GM12891 (cell line): ENCODE measurements at regions not wholly inside any gene's neighbourhood (a gene's known extent, or its start where the extent isn't known, plus 50 kb on each side); places are given as distances from the start of the nearest gene placed in this dataset.

ENCODE experiments used
- POLR2A ChIP-seq: IDR thresholded peaks from 2 replicates; pipeline ENCODE4 v1.6.1; 2011; ENCODE audit warnings: low read depth, low read length, control low read depth
- POLR2AphosphoS5 ChIP-seq: IDR thresholded peaks from 2 replicates; pipeline ENCODE4 v1.6.1; 2011; ENCODE audit warnings: low read depth, low read length, control low read depth
- SPI1 ChIP-seq: IDR thresholded peaks from 2 replicates; pipeline ENCODE4 v1.6.1; 2011; ENCODE audit warnings: low read depth, low read length, control low read depth

DNA sequence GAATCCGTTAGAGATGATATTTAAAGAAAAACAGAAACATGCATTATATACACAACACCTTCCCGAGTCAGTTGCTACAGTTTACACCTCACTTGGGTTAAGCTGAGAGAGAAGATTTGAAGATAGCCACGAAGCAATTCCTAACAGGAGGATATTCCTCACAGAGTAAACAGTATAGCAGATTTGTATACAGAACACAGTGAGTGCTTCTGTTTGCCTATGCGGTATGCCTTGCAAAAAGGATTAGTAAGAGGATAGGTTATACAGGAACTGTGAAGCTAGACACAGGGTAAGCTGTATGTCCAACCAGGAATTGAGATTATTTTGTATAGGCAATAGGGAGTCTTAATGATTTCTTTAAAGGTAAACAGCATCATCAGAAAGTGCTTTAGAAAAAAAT, 471.8 kb downstream of the LIG4 start:
- TF ChIP-seq SPI1 = no peak
- TF ChIP-seq POLR2AphosphoS5 = no peak
- TF ChIP-seq POLR2A = no peak
